ENCODE measurements at regions not wholly inside any gene's neighbourhood (a gene's known extent, or its start where the extent isn't known, plus 50 kb on each side); places are given as distances from the start of the nearest gene placed in this dataset.

DNA sequence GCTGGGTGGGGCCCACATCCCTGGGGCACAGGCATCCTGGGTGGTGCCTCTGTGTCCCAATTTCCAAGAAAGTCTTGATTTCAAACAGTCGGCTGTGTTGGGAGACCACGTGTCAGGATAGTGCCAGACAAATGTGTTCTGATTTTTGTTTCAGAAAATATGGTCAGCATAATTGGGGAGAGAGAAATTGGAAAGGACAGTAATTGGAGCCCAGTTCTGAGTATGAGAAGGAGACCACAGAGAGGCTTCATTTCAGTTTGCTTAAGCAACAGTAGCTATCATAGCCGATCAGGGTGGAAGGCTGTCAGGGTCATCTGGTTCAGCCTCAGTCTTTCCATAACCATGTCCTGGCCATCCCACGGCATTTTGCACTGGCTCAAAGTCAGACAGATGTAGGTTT, 220.7 kb downstream of the CDC5L start:
- DNase-seq (ENCODE audit: low spot score): no peak

DNA sequence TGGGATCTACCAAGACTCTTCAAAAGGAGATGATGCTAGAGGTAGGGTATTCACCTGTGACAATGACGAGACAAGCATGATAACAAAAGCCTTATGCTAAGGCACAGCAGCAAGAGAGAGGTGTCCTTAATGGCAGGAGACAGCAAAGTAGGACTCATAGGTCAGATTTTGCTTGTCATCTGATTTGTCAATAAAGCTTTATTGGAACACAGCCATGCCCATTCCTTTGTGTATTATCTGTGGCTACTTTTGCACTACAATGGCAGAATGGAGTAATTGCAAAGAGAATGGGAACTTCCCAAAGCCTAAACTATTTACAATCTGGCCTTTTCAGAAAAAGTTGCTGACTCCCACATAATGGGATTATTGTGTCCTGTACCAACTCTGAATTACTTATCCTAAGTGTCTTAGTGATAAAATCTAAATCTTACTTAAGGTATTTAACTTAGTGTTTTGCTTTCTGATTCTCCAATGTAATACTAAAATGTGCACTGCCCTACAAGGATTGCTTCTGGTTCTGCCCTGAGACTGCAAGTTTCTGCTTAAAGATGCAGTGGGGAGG, 221.6 kb downstream of the CDC5L start:
- DNase-seq (ENCODE audit: low spot score): no peak

DNA sequence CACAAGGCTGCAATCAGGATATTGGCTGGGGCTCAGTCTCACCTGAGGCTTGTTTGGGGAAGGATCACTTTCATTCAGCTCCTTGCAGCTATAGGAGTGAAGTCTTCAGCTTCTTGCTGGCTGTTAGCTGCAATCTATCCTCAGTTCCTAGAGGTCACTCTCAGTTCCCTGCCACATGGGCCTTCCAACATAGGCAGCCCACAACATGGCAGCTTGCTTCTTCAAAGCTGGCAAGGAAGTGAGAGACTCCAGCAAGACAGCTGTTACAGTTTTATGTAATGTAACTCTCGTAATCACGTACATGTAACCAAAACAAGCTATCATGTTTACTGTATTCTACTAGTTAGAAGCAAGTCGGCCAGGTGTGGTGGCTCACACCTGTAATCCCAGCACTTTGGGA, 226.9 kb downstream of the CDC5L start:
- DNase-seq (ENCODE audit: low spot score): no peak

DNA sequence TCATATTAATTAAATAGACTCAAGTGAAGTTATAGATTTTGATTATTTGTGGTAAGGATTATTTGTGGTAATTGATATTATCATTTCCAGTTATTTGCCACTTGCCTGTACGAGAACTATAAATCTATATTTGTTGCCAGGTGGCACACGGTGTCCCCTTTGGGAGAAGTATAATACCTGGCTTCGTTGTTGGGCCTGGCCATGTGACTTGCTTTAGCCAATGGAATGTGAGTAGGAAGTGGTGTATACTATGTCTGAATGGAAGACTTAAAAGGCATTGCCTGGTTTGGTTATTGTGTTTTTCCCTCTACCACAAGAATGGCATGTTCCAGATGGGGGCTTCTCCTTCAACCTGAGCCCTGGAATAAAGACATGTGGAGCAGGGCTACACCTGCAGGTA, 228.1 kb downstream of the CDC5L start:
- DNase-seq (ENCODE audit: low spot score): no peak

DNA sequence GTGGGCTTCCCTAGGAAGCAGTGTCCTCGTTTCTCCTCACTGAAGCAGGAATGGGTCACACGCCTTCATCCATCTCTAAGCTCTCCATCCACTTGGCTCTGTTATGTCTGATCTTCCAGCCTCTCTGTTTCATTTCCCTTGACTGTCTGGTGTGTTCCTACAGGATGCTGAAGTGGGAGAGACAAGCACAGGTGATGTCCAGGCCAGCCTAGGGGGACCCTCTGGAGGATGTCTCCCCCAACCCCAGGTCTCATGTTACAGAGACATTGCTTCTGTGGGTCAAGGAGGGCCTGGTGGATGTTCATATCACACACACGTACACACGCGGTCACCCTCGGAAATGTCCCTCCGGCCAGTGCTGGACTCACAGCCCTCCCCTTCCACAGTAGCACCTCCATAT, 229.9 kb downstream of the CDC5L start:
- no peak for DNase-seq (ENCODE audit: low spot score)

DNA sequence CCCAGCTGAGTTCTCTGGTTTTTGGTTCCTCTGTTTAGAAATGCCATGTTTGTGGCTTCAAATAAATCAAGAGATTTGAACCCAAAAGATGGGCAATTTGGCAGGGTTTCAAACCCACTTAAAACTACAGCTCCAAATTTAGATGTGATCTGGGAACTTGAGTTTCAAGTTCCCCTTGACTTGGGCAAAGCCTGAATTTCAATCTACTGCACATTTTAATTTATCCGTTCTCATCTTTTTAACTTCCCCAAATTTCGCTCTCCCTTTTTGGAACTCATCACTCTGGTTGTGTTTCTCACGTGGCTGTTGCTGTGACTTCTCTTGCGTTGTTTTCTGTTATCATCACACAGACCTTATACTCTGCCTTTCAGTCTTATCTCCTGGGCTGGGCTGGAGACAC, 230.9 kb downstream of the CDC5L start:
- DNase-seq (ENCODE audit: low spot score): no peak

DNA sequence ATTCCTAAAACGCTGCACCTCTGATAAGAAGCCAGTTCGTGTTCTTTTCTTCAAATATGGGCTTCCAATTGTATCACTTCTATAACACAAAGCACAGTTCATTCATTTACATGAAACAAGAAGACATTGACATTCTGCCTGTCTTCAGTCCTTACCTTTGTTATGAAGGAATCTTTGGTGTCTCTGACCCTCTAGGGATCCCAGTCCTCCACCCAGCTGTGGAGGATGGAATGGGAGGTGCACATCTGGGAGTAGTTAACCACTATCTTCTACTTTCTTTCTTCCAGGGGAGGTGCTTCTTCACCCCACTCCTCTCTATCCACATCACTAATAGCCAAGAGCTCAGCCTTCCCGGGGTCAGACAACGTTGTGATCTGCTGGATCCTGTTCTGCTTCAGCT, 233.4 kb downstream of the CDC5L start:
- DNase-seq (ENCODE audit: low spot score): no peak

DNA sequence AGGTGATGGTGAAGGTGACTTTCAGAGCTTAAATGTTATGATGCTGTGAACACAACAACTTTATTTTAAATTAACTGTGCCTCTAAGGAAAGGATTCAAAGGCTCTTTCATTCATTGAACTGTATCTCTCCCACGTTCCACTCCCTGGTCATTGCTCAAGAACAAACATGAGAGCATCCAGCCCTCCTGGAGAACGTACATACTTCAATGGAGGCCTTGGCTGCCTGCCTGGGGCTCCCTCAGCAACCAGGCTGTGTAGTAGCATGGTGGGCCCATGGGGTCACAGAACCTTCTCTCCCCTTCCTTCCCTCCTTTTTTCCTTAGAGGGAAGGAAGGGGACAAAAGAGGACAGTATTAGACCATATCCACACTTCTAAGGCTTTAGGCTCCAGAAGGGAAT, 234.3 kb downstream of the CDC5L start:
- DNase-seq (ENCODE audit: low spot score): no peak

DNA sequence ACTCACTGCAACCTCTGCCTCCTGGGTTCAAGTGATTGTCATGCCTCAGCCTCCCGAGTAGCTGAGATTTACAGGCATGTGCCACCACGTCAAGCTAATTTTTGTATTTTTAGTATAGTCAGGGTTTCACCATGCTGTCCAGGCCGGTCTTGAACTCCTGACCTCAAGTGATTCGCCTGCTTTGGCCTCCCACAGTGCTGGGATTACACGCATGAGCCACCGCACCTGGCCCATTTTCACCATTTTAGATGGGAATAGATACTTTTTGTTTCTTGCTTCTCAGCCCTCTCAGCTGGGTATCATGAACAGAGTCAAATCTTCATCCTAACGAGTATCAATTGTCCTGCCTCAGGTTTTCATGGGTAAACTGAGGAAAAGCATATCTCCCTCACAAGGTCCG, 235.0 kb downstream of the CDC5L start:
- no peak for DNase-seq (ENCODE audit: low spot score)

DNA sequence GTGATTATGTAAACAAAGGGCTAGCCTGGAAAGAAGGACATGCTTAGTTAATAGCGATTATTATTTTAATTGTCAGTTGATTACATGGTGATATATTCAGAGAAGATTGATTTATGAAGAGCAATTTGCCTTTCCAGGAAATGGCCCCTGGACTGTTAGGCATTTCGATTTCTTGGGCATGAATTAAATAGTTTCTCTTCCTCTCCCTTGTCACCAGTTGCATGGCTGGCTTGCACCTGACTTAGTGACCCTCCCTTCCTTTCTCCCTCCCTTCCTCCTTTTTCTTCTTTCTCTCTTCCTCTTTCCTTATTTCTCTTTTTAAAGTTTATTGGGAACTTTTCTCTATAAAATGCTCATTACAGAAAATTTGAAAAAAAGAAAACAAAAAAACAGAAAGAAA, 235.4 kb downstream of the CDC5L start:
- DNase-seq (ENCODE audit: low spot score): no peak

DNA sequence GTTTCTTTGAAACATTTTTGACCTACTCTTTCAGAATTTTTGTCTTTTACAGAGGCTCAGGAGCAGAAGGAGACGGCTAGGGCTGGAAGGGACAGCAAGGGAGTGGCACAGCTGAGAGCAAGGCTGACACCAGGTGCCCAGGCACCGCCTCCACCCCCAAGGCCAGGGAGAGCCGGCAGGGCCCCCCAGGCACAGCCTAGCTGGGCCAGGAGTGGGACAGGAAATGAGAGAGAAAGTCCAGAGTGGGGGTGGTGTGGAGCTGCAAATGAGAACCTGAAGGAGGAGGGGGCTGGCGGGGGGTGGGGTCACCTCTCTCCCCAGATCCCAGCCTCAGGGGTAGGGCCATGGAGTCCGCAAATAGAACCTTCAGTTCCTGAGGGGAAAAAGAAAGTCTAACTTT, 236.7 kb downstream of the CDC5L start:
- no peak for DNase-seq (ENCODE audit: low spot score)

DNA sequence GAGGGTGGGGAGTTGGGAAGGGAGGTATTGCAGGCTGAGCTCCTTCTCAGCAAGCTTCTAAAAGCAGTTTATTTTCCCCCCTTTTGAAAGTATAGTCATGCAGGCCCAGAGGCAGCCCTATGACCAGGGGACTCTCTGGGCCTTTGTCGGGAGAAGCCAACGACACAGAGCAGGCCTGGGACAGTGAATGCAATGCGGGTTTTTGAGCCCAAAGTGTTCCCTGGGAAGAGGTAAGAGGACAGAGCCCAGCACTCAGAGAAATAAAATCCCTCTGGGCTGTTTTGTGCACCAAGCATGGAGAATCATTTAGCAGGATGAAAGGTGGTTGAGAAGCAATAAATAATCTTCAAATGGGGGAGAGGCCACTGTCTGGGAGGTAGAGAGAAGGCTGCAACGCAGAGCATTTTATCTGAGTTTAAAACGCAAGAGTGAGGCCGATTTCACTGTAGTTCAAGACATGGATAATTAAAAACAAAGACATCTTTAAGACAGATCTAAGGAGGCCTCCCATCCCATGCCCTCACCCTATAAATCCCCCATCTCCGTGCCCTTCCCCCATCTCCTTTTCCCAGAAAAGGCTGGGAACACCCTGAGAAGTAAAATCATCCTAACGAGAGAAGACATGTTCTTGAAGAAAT, 237.5 kb downstream of the CDC5L start:
- no peak for DNase-seq (ENCODE audit: low spot score)

DNA sequence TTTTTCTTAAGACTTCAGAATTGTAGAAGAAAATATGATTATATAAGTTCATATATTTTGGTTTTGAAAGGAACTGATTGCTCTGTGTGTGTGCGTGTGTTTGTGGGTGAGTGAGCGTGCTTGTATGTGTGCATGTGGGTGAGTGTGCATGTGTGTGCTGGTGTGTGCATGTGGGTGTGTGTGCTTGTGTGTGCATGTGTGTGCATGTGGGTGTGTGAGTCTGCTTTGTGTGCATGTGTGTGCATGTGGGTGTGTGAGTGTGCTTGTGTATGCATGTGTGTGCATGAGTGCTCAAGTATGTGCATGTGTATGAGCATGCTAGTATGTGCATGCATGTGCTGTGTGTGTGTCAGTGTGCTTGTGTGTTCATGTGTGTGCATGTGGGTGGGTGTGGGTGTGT, 238.5 kb downstream of the CDC5L start:
- no peak for DNase-seq (ENCODE audit: low spot score)

DNA sequence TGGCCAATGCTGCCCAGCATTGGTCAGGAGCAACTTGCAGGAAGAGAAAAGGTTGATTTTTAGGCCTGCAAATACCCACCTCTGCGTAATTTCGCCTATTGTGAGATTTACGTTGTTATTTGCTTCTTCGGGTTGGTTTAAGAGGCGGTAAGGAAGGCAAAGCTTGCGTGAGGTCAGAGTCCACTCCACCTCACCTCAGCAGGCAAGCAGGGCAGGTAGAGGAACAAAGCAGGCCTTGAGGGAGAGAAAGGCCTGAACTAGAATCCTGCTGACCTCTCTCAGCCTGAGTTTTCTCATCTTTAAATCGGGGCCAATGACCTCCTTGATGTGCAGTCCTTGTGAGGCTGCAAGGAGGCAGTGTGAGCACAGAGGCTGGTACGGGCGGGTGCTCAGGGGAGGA, 239.1 kb downstream of the CDC5L start:
- no peak for DNase-seq (ENCODE audit: low spot score)

DNA sequence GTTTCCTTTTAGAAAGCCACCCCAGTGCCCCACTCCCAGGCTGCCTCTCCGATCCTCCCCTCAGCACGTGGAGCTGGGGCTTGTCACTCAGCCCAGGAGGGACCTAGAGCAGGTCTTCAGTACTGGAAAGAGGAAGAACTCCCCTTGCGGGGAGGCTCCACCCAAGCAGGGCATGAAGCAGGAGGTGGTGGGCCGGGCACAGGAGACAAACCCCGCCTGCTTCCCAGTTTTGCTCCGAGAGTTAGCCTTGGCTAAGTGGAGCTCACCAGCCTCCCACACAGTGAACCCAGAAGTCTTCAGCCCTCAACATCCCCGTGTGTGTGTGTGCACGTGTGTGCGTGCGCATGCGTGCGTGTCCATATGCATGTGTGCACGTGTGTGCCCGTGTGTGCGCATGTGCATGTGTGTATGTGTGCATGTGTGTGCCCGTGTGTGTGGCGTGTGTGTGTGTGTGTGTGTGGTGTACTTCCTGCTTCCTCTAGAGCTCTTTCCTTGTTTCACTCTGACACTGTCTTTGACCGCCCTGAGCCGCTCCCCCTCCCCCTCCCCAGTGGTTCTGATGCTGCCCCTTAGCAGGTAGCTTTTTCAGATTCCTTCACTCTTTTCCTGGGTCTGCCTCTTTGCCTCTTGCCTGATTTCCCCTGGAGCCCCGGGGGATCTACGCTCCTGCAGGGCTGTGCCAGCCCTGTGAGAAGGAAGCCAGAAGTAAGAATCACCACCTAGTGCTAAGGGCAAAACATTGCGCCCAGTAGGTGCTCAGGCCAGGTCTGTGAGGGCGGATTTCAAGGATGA, 239.8 kb downstream of the CDC5L start:
- DNase-seq (ENCODE audit: low spot score): no peak

DNA sequence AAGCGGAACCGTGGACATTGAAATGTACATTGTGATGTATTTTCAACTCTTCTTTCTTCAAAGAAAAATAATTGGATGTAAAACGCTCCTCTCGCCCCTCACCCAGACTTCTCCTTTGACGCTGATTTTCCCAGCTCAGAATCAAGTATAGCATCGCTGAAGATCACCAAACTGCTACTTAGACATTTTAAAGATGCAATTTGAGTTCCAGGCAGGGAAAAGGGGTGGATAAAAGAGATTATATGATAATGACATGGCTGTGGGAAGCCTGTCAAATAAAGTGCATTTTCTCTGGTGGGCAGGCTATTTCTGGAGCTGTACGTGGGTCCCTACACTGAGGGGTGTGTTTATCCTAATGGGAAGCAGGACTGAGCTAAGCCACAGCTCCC, 240.4 kb downstream of the CDC5L start:
- DNase-seq (ENCODE audit: low spot score): no peak

DNA sequence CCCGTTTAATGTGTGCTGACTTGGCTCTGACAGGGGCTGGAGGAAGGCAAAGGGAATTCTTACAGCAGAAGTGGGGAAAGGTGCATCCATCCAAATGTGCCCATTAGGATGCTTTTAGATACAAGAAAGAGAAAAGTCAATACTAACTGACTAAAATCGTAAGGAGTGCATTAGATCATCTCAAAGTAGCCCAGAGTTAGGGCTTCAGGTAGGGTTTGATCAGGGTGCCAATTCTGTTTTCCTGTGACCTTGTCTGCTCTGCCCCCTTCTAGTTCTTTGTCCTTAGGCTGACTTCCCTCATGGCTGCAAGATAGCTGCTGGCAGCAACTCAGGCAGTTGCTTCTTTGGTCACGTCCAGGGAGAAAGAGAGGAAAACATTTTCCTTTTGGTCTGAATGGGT, 240.8 kb downstream of the CDC5L start:
- no peak for DNase-seq (ENCODE audit: low spot score)

DNA sequence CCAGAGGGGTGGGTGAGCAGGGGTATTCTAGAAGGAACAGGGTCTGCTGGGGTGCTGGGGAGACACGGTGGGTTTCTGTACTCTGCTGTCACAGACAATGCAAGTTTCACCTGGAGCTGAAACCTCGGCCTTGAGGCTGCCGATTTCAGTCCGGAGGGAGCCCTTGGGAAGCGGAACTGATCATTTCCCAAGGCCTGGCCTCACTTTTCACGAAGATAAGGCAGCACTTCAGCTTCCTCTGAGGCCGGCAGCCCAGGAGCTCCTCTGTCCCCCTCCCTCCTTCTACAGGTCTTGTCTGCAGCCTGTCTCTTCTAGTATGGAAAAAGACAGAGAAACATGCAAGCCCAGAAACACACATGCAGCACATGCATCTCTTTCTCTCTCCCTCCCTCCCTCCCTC, 242.1 kb downstream of the CDC5L start:
- DNase-seq (ENCODE audit: low spot score): no peak

DNA sequence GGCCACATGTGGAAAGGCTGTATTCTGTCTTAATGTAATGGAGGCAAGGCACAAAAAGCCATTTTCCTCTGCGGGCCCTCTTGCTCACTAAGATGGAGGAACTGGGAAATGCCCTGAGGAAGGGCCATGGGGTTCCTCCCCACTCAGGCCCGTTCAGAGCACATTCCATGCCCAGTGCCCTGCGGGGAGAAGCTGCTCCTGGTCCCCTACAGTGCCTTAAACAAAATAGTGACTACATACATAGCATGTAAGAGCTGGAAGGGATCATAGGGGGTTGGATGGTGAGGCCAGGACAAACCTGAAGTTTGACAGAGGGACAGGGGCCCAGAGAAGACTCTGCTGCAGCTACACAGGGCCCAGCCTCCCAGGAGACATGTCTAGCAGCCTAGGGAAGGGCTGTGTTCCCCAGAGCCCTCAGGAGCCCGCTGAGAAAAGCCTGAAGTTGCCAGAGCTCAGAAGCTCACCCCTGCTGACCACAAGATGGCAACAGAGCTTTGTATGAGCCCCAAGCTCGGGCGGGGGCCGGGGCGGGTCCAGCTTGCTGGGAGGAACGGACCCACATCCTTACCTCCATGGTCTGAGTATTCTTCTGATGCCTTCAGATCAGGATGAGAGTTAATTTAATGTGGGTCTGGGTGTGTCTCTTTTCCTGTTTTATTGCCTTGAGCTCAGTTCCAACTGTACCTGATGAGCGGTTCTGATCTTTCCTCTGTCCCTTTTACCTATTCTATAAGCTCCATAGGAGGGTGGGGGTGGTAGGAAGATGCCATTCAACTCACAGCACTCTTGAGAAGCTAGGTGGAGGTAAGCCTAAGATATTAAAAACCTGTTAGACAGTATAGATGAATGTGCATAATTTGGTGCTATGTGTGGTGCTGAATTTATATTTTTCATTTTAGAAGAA, 242.9 kb downstream of the CDC5L start:
- peak; percentile 21 for DNase-seq (ENCODE audit: low spot score)

DNA sequence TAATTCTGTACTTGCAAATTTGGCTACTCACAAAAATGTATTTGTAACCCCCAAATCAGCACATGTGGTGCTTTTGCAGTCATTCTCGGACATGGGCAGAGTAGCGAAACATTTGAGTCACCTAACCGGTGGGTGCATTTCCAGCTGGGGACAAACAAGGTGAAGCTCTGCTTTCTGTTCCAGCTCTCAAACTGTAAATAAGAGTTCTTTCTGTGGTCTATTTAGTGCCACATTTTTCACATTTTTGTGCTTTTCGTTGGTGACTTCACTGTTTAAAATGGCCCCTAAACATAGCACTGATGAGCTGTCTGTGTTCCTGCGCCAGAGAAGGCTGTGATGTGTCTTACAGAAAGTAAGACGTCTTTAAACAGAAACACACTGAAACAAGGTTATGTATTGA, 244.5 kb downstream of the CDC5L start:
- no peak for DNase-seq (ENCODE audit: low spot score)

DNA sequence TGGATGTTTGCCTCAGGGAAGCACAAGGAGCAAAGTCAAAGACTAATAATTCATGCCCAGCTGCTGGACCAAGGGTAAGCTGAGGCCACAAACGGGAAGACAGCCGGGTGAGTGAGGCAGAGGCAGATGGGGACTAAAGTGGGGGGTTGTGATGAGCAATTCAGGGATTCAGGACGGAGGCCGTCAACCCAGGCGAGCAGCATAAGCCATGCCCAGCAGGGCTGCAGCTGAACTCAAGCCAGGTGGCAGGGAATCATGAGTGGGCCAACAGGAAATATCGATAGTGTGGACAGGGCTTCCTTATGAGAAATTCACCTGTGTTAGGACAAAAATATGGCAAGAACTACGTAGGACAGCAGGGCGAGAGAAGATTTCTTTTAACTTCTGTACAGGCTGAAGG, 246.8 kb downstream of the CDC5L start:
- DNase-seq (ENCODE audit: low spot score): no peak

DNA sequence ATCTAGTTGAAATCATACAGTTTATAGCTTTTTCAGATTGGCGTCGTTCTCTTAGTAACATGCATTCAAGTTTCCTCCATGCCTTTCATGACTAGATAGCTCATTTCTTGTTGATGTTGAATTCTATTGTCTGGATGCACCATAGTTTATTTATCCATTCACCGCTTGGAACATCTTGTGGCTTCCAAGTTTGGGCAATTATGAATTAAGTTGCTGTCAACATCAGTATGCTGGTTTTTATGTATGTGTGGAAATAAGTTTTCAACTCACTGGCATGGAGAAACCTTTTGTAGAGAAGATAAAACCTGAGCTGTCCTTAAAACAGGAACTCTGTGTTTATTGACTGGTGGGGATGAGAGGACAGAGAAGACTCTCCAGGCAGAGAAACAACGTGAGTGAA, 248.0 kb downstream of the CDC5L start:
- no peak for DNase-seq (ENCODE audit: low spot score)
